Muscle of back (tissue), 3 donors: ENCODE measurements at regions not wholly inside any gene's neighbourhood (a gene's known extent, or its start where the extent isn't known, plus 50 kb on each side); places are given as distances from the start of the nearest gene placed in this dataset.
"Not testable (repeated sequence)": the region's sequence is repeated elsewhere in the genome, so short reads cannot be mapped to it uniquely, and the experiment has no call there.

ENCODE experiments used
- DNase-seq, 3 donors: peaks; one replicate each; pipeline versions ENCODE4 v3.0.0 to v3.0.0-alpha.2; 2013

DNA sequence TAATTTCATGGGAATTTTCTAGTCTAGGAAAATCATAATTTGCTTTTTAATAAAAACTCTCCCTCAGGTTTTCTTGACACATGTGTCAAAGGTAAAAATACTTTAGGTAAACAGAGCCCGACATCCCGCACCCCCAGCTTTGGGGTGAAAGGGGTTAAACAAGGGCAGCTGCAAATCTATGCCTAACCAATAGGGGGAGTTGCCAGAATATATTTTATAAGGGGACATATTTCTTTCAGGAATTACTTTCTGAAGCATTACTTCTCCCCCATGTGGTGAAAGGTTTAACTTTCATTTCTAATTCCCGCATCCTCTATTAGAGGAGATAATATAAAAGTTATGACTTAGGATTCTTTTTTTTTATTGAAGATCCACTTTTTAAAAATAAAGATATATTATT, 53.9 kb upstream of the HEPH start:
- peak in 1 of 3 donors; percentile 1 for DNase-seq

DNA sequence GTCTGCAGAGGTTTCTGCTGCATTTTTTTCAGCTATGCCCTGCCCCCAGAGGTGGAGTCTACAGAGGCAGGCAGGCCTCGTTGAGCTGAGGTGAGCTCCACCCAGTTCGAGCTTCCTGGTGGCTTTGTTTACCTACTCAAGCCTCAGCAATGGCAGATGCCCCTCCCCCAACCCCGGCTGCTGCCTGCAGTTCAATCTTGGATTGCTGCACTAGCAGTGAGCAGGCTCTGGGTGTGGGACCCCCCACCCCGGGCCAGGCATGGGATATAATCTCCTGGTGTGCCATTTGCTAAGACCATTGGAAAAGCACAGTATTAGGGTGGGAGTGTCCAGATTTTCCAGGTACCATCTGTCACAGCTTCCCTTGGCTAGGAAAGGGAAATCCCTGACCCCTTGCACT, 56.2 kb upstream of the HEPH start:
- not testable (repeated sequence) for DNase-seq

DNA sequence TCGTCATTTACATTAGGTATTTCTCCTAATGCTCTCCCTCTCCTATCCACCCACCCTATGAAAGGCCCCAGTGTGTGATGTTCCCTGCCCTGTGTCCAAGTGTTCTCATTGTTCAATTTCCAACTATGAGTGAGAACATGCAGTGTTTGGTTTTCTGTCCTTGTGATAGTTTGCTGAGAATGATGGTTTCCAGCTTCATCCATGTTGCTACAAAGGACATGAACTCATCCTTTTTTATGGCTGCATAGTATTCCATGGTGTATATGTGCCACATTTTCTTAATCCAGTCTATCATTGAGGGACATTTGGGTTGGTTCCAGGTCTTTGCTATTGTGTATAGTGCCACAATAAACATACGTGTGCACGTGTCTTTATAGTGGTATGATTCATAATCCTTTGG, 61.6 kb upstream of the HEPH start:
- DNase-seq, result not testable (repeated sequence)

- no peak for DNase-seq
Observed at GRCh38 chrX:66098162-66098561, 58.3 kb upstream of the VSIG4 start.

DNA sequence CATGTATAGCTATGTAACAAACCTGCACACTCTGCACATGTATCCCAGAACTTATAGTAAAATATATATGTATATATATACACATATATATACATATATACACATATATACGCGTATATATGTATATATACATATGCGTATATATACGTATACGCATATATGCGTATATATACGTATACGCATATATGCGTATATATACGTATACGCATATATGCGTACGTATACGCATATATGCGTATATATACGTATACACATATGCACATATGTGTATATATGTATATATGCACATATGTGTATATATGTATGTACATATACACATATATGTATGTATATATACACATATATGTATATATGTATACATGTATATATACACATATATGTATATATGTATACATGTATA, 57.1 kb upstream of the VSIG4 start:
- not testable (repeated sequence) for DNase-seq

DNA sequence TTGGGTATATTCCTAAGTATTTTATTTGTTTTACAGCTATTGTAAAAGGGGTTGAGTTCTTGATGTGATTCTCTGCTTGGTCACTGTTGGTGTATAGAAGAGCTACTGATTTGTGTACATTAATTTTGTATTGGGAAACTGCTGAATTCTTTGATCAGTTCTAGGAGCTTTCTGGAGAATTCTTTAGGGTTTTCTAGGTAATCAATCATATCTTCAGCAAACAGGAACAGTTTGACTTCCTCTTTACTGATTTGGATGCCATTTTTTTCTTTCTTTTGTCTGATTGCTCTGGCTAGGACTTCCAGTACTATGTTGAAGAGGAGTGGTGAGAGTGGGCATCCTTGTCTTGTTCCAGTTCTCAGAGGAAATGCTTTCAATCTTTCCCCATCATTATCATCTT, 50.1 kb upstream of the VSIG4 start:
- DNase-seq, result not testable (repeated sequence)
